ENCODE measurements at regions not wholly inside any gene's neighbourhood (a gene's known extent, or its start where the extent isn't known, plus 50 kb on each side); places are given as distances from the start of the nearest gene placed in this dataset.

- peak; percentile 11 to 32 for TF ChIP-seq HNF4A (conservative IDR thresholded peaks at IDR 0.05)
- TF ChIP-seq RXRA (IDR thresholded peaks at IDR 0.05) = peak; percentile 12 to 17
- peak; percentile 36 to 61 for TF ChIP-seq RAD21 (IDR thresholded peaks at IDR 0.05)
- peak; percentile 25 for TF ChIP-seq MAX (IDR thresholded peaks at IDR 0.05)
- peak; percentile 7 for TF ChIP-seq SP1 (IDR thresholded peaks at IDR 0.05)
- TF ChIP-seq NR2F2 (IDR thresholded peaks at IDR 0.05) = no peak
- no peak for TF ChIP-seq TAF1 (conservative IDR thresholded peaks at IDR 0.05)
- peak overlapping the region; percentile 8 to 62 (median 61) for H3K4me3 ChIP-seq (ENCODE audit: low read depth in 1 of 3, low read length in 3 of 3)
- peak overlapping the region in 1 of 2 donors; percentile 53 for H3K9ac ChIP-seq (ENCODE audit: low read depth in 1 of 2, low read length in 2 of 2)
- H3K27me3 ChIP-seq (ENCODE audit: control insufficient read depth in 4 of 4, insufficient read depth in 4 of 4, low read length in 3 of 4) = no peaks in the 10 kb centered on the region
- 35% methylated on average over 5 of the region's 5 CpGs for WGBS
- H3K9me3 ChIP-seq (ENCODE audit: control insufficient read depth in 4 of 4, low read length in 3 of 4) = no peaks in the 10 kb centered on the region
- peaks cover 0 to 19% (median 6%) of the 10 kb centered on the region in 4 donors for H3K4me1 ChIP-seq (ENCODE audit: control insufficient read depth in 4 of 4, insufficient read depth in 4 of 4, low read length in 3 of 4)
- peak overlapping the region; percentile 46 to 61 for H3K27ac ChIP-seq (ENCODE audit: low read depth in 1 of 2, low read length in 2 of 2)
- no peak for DNase-seq (ENCODE audit: low spot score)
- no peaks in the 10 kb centered on the region for H3K36me3 ChIP-seq (ENCODE audit: control insufficient read depth in 4 of 4, insufficient read depth in 3 of 4, low read depth in 1 of 4, low read length in 3 of 4)
Observed at GRCh38 chr15:58369261-58369701, 62.5 kb upstream of the LIPC start.

- DNase-seq (ENCODE audit: low spot score) = no peak
- Histone ChIP-seq H3K27me3 (ENCODE audit: control insufficient read depth in 4 of 4, insufficient read depth in 4 of 4, low read length in 3 of 4) (no peaks in the 10 kb centered on the region), H3K9ac (ENCODE audit: low read depth in 1 of 2, low read length in 2 of 2) (no peak overlapping the region), H3K9me3 (ENCODE audit: control insufficient read depth in 4 of 4, low read length in 3 of 4) (no peaks in the 10 kb centered on the region), H3K27ac (ENCODE audit: low read depth in 1 of 2, low read length in 2 of 2) (no peak overlapping the region), H3K36me3 (ENCODE audit: control insufficient read depth in 4 of 4, insufficient read depth in 3 of 4, low read depth in 1 of 4, low read length in 3 of 4) (no peaks in the 10 kb centered on the region), H3K4me1 (ENCODE audit: control insufficient read depth in 4 of 4, insufficient read depth in 4 of 4, low read length in 3 of 4) (peaks cover 0 to 19% (median 6%) of the 10 kb centered on the region in 4 donors), H3K4me3 (ENCODE audit: low read depth in 1 of 3, low read length in 3 of 3) (no peak overlapping the region)
- TF ChIP-seq TAF1 (conservative IDR thresholded peaks at IDR 0.05) (no peak), RXRA (IDR thresholded peaks at IDR 0.05) (no peak), FOXA1 (IDR thresholded peaks at IDR 0.05) (no peak), CTCF (IDR thresholded peaks at IDR 0.05; ENCODE audit: low read depth, low read length, missing input control) (no peak), YY1 (IDR thresholded peaks at IDR 0.05) (no peak), GABPA (IDR thresholded peaks at IDR 0.05 in 1 of 2, conservative IDR thresholded peaks at IDR 0.05 in 1 of 2) (no peak), ZBTB33 (IDR thresholded peaks at IDR 0.05) (no peak), NR2F2 (IDR thresholded peaks at IDR 0.05) (no peak), HNF4G (IDR thresholded peaks at IDR 0.05) (no peak), HNF4A (conservative IDR thresholded peaks at IDR 0.05) (no peak), RAD21 (IDR thresholded peaks at IDR 0.05) (no peak), SP1 (IDR thresholded peaks at IDR 0.05) (no peak), EGR1 (IDR thresholded peaks at IDR 0.05; ENCODE audit: low read depth in 2 of 2) (no peak), MAX (IDR thresholded peaks at IDR 0.05) (no peak), ATF3 (IDR thresholded peaks at IDR 0.05) (no peak), JUND (IDR thresholded peaks at IDR 0.05) (no peak), FOXA2 (IDR thresholded peaks at IDR 0.05) (no peak)
- WGBS = 82% methylated on average over 3 of the region's 3 CpGs
Observed at GRCh38 chr15:58369956-58370355, 61.8 kb upstream of the LIPC start.

Measured in liver (tissue), 8 donors.